ENCODE measurements at regions not wholly inside any gene's neighbourhood (a gene's known extent, or its start where the extent isn't known, plus 50 kb on each side); places are given as distances from the start of the nearest gene placed in this dataset.
"Not testable (repeated sequence)": the region's sequence is repeated elsewhere in the genome, so short reads cannot be mapped to it uniquely, and the experiment has no call there.

DNA sequence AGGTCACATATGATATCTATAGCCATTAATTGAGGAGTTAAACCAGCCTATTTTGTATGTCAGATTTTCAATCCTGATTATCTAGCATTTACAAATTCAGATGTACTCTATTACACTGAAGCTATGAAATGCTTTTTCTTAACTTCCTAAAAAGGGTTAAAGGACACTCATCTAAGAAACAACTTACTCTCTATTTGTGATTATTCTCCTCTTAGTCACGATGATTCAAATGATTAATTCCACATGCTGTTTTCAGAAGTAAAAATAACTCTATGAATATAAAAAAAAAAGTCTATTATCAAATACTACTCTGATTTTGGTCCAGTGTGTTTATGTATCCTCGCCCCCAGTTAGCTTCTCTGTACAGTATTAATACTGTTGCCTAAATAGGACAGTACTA lies 1199.9 kb downstream of the GATA3 start:
- Histone ChIP-seq H3K9me3 (ENCODE audit: control insufficient read depth in 2 of 2, insufficient read depth in 1 of 2, low read depth in 1 of 2, low read length in 1 of 2) (no peaks in the 10 kb centered on the region), H3K27me3 (ENCODE audit: control insufficient read depth in 1 of 2, insufficient read depth in 2 of 2, low read length in 2 of 2) (no peaks in the 10 kb centered on the region), H3K36me3 (ENCODE audit: control insufficient read depth in 2 of 2, insufficient read depth in 2 of 2, low read length in 1 of 2) (no peaks in the 10 kb centered on the region), H3K4me3 (ENCODE audit: low read depth in 1 of 2, low read length in 2 of 2) (no peak overlapping the region), H3K27ac (ENCODE audit: low read depth in 2 of 2, low read length in 1 of 2) (no peak overlapping the region), H3K4me1 (ENCODE audit: control insufficient read depth in 2 of 2, insufficient read depth in 2 of 2, low read length in 1 of 2) (no peaks in the 10 kb centered on the region)
- 36 to 39% methylated on average over 2 of the region's 2 CpGs for WGBS, 2 donors

DNA sequence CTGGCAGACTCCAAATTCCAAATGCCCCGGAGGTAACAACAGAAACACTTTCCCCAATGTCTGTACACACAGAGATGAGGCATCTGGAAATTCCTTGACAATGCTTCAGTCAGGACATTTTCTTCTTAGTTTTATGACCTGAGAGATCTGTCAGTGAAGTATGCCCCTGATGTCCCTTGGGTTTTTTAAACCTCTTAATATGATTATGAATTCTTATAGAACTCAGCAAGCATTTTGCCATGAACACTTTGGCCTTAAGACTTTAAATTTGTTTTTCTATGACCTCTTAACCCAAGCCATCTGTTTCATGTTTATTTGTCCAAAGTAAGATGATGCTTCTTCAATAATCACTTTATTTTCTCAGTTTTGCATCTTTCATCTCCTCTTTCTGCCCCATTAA lies 1206.2 kb downstream of the GATA3 start:
- Histone ChIP-seq H3K4me1 (ENCODE audit: control insufficient read depth in 2 of 2, insufficient read depth in 2 of 2, low read length in 1 of 2) (no peaks in the 10 kb centered on the region), H3K4me3 (ENCODE audit: low read depth in 1 of 2, low read length in 2 of 2) (no peak overlapping the region), H3K36me3 (ENCODE audit: control insufficient read depth in 2 of 2, insufficient read depth in 2 of 2, low read length in 1 of 2) (no peaks in the 10 kb centered on the region), H3K27ac (ENCODE audit: low read depth in 2 of 2, low read length in 1 of 2) (no peak overlapping the region), H3K27me3 (ENCODE audit: control insufficient read depth in 1 of 2, insufficient read depth in 2 of 2, low read length in 2 of 2) (no peaks in the 10 kb centered on the region), H3K9me3 (ENCODE audit: control insufficient read depth in 2 of 2, insufficient read depth in 1 of 2, low read depth in 1 of 2, low read length in 1 of 2) (no peaks in the 10 kb centered on the region)
- whole genome bisulfite sequencing, 2 donors = 40 to 52% methylated on average over 1 of the region's 1 CpG

DNA sequence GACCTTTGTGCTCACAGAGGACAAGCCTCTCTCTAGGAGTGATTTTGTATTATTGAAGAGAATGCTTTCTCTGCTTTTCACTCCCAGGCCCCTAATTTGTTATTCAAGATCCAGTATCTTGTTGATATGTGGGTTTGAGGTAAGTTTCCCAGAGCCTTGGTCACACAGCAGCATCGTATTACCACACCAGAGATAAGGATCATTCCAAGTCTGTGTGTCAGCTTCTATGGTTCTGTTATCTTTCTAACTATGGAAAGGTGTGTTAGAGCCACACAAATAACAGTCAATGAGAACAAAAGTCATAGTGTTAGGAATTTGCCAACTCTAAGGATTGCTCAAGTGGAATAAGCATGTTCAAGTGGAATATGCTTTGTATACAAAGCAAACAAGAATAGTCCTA lies 1208.3 kb downstream of the GATA3 start:
- WGBS, 2 donors = 46 to 55% methylated on average over 1 of the region's 1 CpG
- Histone ChIP-seq H3K9me3 (ENCODE audit: control insufficient read depth in 2 of 2, insufficient read depth in 1 of 2, low read depth in 1 of 2, low read length in 1 of 2) (no peaks in the 10 kb centered on the region), H3K4me3 (ENCODE audit: low read depth in 1 of 2, low read length in 2 of 2) (no peak overlapping the region), H3K4me1 (ENCODE audit: control insufficient read depth in 2 of 2, insufficient read depth in 2 of 2, low read length in 1 of 2) (no peaks in the 10 kb centered on the region), H3K27me3 (ENCODE audit: control insufficient read depth in 1 of 2, insufficient read depth in 2 of 2, low read length in 2 of 2) (no peaks in the 10 kb centered on the region), H3K36me3 (ENCODE audit: control insufficient read depth in 2 of 2, insufficient read depth in 2 of 2, low read length in 1 of 2) (no peaks in the 10 kb centered on the region), H3K27ac (ENCODE audit: low read depth in 2 of 2, low read length in 1 of 2) (no peak overlapping the region)

DNA sequence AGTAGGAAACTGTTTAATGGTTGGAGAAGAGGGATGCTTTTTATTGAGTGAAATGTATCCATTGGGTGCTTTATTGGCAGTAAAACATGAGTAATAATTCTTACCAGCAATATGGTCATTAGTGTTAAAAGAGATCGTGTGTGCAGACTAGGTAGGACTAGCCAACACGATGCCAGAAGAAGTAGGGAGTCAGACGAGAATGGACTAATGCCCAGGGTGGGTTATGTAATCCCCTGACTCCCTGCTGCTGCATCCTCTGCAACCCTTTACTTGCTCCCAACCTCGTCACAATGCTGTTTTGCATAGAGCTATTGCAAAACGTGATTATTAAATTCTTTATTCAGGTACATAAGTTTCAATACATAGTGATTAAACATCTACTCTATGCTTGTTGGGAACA lies 1213.7 kb downstream of the GATA3 start:
- H3K9me3 ChIP-seq (ENCODE audit: control insufficient read depth in 2 of 2, insufficient read depth in 1 of 2, low read depth in 1 of 2, low read length in 1 of 2) = no peaks in the 10 kb centered on the region
- 56 to 64% methylated on average over 5 of the region's 5 CpGs for WGBS, 2 donors
- H3K27ac ChIP-seq (ENCODE audit: low read depth in 2 of 2, low read length in 1 of 2) = no peak overlapping the region
- no peaks in the 10 kb centered on the region for H3K4me1 ChIP-seq (ENCODE audit: control insufficient read depth in 2 of 2, insufficient read depth in 2 of 2, low read length in 1 of 2)
- no peak overlapping the region for H3K4me3 ChIP-seq (ENCODE audit: low read depth in 1 of 2, low read length in 2 of 2)
- no peaks in the 10 kb centered on the region for H3K36me3 ChIP-seq (ENCODE audit: control insufficient read depth in 2 of 2, insufficient read depth in 2 of 2, low read length in 1 of 2)
- no peaks in the 10 kb centered on the region for H3K27me3 ChIP-seq (ENCODE audit: control insufficient read depth in 1 of 2, insufficient read depth in 2 of 2, low read length in 2 of 2)

DNA sequence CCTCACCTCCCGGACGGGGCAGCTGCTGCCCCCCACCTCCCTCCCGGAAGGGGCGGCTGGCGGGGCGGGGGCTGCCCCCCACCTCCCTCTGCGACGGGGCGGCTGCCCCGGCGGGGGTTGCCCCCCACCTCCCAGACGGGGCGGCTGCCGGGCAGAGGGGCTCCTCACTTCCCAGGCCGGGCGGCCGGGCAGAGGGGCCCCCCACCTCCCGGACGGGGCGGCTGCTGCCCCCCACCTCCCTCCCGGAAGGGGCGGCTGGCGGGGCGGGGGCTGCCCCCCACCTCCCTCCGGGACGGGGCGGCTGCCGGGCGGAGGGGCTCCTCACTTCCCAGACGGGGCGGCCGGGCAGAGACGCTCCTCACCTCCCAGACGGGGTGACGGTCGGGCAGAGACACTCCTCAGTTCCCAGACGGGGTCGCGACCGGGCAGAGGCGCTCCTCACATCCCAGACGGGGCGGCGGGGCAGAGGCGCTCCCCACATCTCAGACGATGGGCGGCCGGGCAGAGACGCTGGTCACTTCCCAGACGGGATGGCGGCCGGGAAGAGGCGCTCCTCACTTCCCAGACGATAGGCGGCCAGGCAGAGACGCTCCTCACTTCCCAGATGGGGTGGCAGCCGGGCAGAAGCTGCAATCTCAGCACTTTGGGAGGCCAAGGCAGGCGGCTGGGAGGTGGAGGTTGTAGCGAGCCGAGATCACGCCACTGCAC lies 1218.8 kb downstream of the GATA3 start:
- not testable (repeated sequence) for H3K9me3 ChIP-seq (ENCODE audit: control insufficient read depth in 2 of 2, insufficient read depth in 1 of 2, low read depth in 1 of 2, low read length in 1 of 2); H3K4me1 ChIP-seq (ENCODE audit: control insufficient read depth in 2 of 2, insufficient read depth in 2 of 2, low read length in 1 of 2); H3K27ac ChIP-seq (ENCODE audit: low read depth in 2 of 2, low read length in 1 of 2); H3K27me3 ChIP-seq (ENCODE audit: control insufficient read depth in 1 of 2, insufficient read depth in 2 of 2, low read length in 2 of 2); H3K36me3 ChIP-seq (ENCODE audit: control insufficient read depth in 2 of 2, insufficient read depth in 2 of 2, low read length in 1 of 2); H3K4me3 ChIP-seq (ENCODE audit: low read depth in 1 of 2, low read length in 2 of 2)
- 96 to 97% methylated on average over 41 to 61 of the region's 61 CpGs for WGBS, 2 donors

DNA sequence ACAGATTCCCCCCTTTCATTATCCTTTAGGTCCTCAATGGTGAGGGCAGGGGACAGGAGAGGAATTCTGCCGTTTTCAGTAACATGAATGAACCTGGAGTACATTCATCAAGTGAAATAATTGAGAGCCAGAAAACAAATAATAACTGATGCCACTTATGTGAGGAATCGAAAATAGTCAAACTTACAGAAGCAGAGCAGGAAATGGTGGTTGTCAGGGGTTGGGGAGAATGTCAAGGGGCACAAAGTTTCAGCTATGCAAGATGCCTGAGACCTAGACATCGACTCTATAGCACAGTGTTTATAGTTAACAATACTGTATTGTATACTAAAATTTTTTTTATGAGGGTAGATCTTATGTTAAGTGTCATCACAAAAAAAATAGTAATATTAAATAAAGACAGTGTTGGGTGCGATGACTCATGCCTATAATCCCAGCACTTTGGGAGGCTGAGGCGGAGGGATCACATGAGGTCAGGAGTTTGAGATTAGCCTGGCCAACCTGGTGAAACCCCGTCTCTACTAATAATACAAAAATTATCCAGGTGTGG lies 1219.8 kb downstream of the GATA3 start:
- Histone ChIP-seq H3K9me3 (ENCODE audit: control insufficient read depth in 2 of 2, insufficient read depth in 1 of 2, low read depth in 1 of 2, low read length in 1 of 2) (no peaks in the 10 kb centered on the region), H3K27me3 (ENCODE audit: control insufficient read depth in 1 of 2, insufficient read depth in 2 of 2, low read length in 2 of 2) (no peaks in the 10 kb centered on the region)
- WGBS, 2 donors = 58 to 75% methylated on average over 6 of the region's 6 CpGs

DNA sequence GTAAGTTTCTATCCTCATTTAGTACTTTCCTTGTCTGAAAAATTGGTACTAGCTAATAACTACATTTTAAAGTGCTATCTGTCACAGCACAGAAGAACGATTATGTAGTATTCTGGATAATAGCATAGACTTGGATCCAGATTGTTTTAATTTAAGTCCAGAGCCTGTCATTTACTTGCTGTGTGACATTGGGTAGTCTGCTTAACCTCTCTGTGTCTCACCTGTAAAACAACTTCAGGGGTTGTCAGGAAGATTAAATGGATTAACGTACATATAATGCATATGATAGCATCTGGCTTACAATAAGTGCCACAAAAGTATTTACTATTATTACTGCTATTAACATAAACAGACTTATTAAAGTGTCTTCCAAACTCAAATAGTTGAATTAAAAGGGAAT lies 1221.4 kb downstream of the GATA3 start:
- Histone ChIP-seq H3K36me3 (ENCODE audit: control insufficient read depth in 2 of 2, insufficient read depth in 2 of 2, low read length in 1 of 2) (no peaks in the 10 kb centered on the region), H3K9me3 (ENCODE audit: control insufficient read depth in 2 of 2, insufficient read depth in 1 of 2, low read depth in 1 of 2, low read length in 1 of 2) (no peaks in the 10 kb centered on the region), H3K27ac (ENCODE audit: low read depth in 2 of 2, low read length in 1 of 2) (no peak overlapping the region), H3K4me1 (ENCODE audit: control insufficient read depth in 2 of 2, insufficient read depth in 2 of 2, low read length in 1 of 2) (no peaks in the 10 kb centered on the region), H3K27me3 (ENCODE audit: control insufficient read depth in 1 of 2, insufficient read depth in 2 of 2, low read length in 2 of 2) (no peaks in the 10 kb centered on the region), H3K4me3 (ENCODE audit: low read depth in 1 of 2, low read length in 2 of 2) (no peak overlapping the region)
- WGBS, 2 donors = 55 to 69% methylated on average over 2 of the region's 2 CpGs

More for the DNA sequence above, 1219.8 kb downstream of the GATA3 start:
- Histone ChIP-seq H3K4me3 (ENCODE audit: low read depth in 1 of 2, low read length in 2 of 2) (no peak overlapping the region), H3K4me1 (ENCODE audit: control insufficient read depth in 2 of 2, insufficient read depth in 2 of 2, low read length in 1 of 2) (no peaks in the 10 kb centered on the region), H3K36me3 (ENCODE audit: control insufficient read depth in 2 of 2, insufficient read depth in 2 of 2, low read length in 1 of 2) (no peaks in the 10 kb centered on the region), H3K27ac (ENCODE audit: low read depth in 2 of 2, low read length in 1 of 2) (no peak overlapping the region)

DNA sequence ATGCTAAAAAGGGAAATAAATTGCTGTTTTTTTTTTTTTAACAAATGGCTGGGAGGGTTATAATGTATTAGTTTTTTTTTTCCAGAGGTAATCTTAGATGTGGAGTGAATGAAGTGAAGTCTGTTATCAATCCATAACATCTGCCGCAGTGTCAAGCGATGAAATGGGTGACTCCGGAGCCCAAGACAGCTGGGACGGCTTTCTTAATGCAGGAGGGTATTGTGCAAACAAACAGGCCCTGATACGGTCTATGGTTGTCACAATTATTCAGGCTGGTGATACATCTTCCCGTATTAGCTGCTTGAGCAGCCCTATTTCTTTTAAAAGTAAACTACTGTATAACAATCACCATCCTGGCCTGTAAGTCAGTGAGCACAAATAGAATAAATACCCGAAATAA lies 1231.2 kb downstream of the GATA3 start:
- Histone ChIP-seq H3K4me3 (ENCODE audit: low read depth in 1 of 2, low read length in 2 of 2) (no peak overlapping the region), H3K4me1 (ENCODE audit: control insufficient read depth in 2 of 2, insufficient read depth in 2 of 2, low read length in 1 of 2) (no peaks in the 10 kb centered on the region), H3K27me3 (ENCODE audit: control insufficient read depth in 1 of 2, insufficient read depth in 2 of 2, low read length in 2 of 2) (no peaks in the 10 kb centered on the region), H3K27ac (ENCODE audit: low read depth in 2 of 2, low read length in 1 of 2) (no peak overlapping the region), H3K36me3 (ENCODE audit: control insufficient read depth in 2 of 2, insufficient read depth in 2 of 2, low read length in 1 of 2) (no peaks in the 10 kb centered on the region), H3K9me3 (ENCODE audit: control insufficient read depth in 2 of 2, insufficient read depth in 1 of 2, low read depth in 1 of 2, low read length in 1 of 2) (no peaks in the 10 kb centered on the region)
- WGBS, 2 donors = 69 to 71% methylated on average over 7 of the region's 7 CpGs

DNA sequence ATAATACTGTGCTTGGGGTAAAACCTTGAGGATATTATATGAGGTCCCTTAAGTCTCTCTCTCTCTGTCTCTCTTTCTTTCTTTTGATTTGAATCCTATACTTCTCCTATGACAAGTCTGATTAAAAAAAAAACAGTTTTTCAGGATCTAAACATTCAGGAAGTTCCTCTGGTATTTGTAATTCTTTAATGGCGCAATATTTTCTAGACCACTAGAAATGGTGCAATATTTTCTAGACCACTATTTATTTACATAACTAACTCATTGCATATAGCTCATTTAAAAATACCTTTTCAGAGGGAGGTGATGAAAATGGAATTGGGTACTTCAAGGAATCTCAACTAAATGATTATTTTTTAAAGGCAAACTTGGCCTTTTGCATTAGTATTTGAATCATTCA lies 1235.3 kb downstream of the GATA3 start:
- Histone ChIP-seq H3K9me3 (ENCODE audit: control insufficient read depth in 2 of 2, insufficient read depth in 1 of 2, low read depth in 1 of 2, low read length in 1 of 2) (no peaks in the 10 kb centered on the region), H3K27me3 (ENCODE audit: control insufficient read depth in 1 of 2, insufficient read depth in 2 of 2, low read length in 2 of 2) (peaks cover 0 to 2% of the 10 kb centered on the region in 2 donors), H3K4me1 (ENCODE audit: control insufficient read depth in 2 of 2, insufficient read depth in 2 of 2, low read length in 1 of 2) (no peaks in the 10 kb centered on the region), H3K4me3 (ENCODE audit: low read depth in 1 of 2, low read length in 2 of 2) (no peak overlapping the region), H3K27ac (ENCODE audit: low read depth in 2 of 2, low read length in 1 of 2) (no peak overlapping the region), H3K36me3 (ENCODE audit: control insufficient read depth in 2 of 2, insufficient read depth in 2 of 2, low read length in 1 of 2) (no peaks in the 10 kb centered on the region)
- 89 to 90% methylated on average over 1 of the region's 1 CpG for WGBS, 2 donors

DNA sequence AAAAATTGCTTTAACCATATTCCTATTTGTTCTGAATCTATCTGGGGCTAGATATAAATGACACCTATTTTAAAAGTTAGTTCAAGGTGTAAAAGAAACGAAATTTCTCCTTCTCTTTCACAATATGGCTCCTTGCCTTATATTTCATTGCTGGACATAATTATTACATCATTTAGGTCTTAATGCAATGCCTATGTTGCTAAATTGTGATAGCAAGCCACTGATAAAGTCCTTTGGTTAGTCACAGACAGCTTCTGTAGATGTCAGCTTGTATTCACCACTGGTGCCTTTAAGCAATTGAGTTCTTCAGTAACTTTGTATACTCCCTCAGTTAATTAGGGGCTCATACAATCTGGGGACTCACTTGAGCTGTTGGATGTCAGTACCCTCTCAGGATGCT lies 1236.6 kb downstream of the GATA3 start:
- Histone ChIP-seq H3K9me3 (ENCODE audit: control insufficient read depth in 2 of 2, insufficient read depth in 1 of 2, low read depth in 1 of 2, low read length in 1 of 2) (no peaks in the 10 kb centered on the region), H3K27me3 (ENCODE audit: control insufficient read depth in 1 of 2, insufficient read depth in 2 of 2, low read length in 2 of 2) (peaks cover 0 to 2% of the 10 kb centered on the region in 2 donors), H3K36me3 (ENCODE audit: control insufficient read depth in 2 of 2, insufficient read depth in 2 of 2, low read length in 1 of 2) (no peaks in the 10 kb centered on the region), H3K27ac (ENCODE audit: low read depth in 2 of 2, low read length in 1 of 2) (no peak overlapping the region), H3K4me3 (ENCODE audit: low read depth in 1 of 2, low read length in 2 of 2) (no peak overlapping the region), H3K4me1 (ENCODE audit: control insufficient read depth in 2 of 2, insufficient read depth in 2 of 2, low read length in 1 of 2) (no peaks in the 10 kb centered on the region)
- 38 to 54% methylated on average over 1 of the region's 1 CpG for WGBS, 2 donors

All from esophagus (tissue), 2 donors.